LNCaP clone FGC (cell line): ENCODE measurements at regions not wholly inside any gene's neighbourhood (a gene's known extent, or its start where the extent isn't known, plus 50 kb on each side); places are given as distances from the start of the nearest gene placed in this dataset.

Experiments used
- DNase-seq: peaks from one replicate; pipeline ENCODE4 v3.0.0-alpha.2; 2011; ENCODE audit warnings: low read depth
- H3K4me3 ChIP-seq: 2 replicates; pipeline ENCODE4 v1.5.1; 2011; ENCODE audit warnings: mild to moderate bottlenecking, low read depth, low read length, control low read depth
- CTCF ChIP-seq: IDR thresholded peaks from 2 replicates; pipeline ENCODE4 v1.5.1; 2012; ENCODE audit warnings: mild to moderate bottlenecking; ENCODE audit not compliant: control insufficient read depth, insufficient read depth; ENCODE audit errors: extremely low read depth

- H3K4me3 ChIP-seq, result no peak overlapping the region
- DNase-seq, result no peak
- TF ChIP-seq CTCF, result no peak
Observed at GRCh38 chr6:144725736-144726522, 440.8 kb downstream of the UTRN start.

- no peak for TF ChIP-seq CTCF
- DNase-seq, result no peak
- no peak overlapping the region for H3K4me3 ChIP-seq
Observed at GRCh38 chr6:144728804-144729203, 443.7 kb downstream of the UTRN start.

GRCh38 chr6:144729502-144729901 lies 444.4 kb downstream of the UTRN start:
- no peak for DNase-seq
- no peak for TF ChIP-seq CTCF
- H3K4me3 ChIP-seq, result no peak overlapping the region

- peak; percentile 52 for DNase-seq
- H3K4me3 ChIP-seq, result no peak overlapping the region
Observed at GRCh38 chr6:144730088-144730645, 445.0 kb downstream of the UTRN start.

GRCh38 chr6:144731229-144731628 lies 446.1 kb downstream of the UTRN start:
- DNase-seq, result no peak
- H3K4me3 ChIP-seq, result no peak overlapping the region
- TF ChIP-seq CTCF, result no peak

More at GRCh38 chr6:144730088-144730645, 445.0 kb downstream of the UTRN start:
- TF ChIP-seq CTCF, result no peak

- DNase-seq, result no peak
- H3K4me3 ChIP-seq, result no peak overlapping the region
- no peak for TF ChIP-seq CTCF
Observed at GRCh38 chr6:144736763-144737162, 451.6 kb downstream of the UTRN start.
